MM.1S (cell line): ENCODE measurements at regions not wholly inside any gene's neighbourhood (a gene's known extent, or its start where the extent isn't known, plus 50 kb on each side); places are given as distances from the start of the nearest gene placed in this dataset.

Experiments used
- EZH2 ChIP-seq: fragments of 300-600 bp; sonication (generic); optimal IDR thresholded peaks from 2 replicates; pipeline ENCODE3; 2017; ENCODE audit warnings: low read depth, mild to moderate bottlenecking, antibody characterized with exemption, low read length, mixed read lengths
- TF ChIP-seq, protein P1 (sequence below): fragments of 300-600 bp; sonication (generic); IDR thresholded peaks from 2 replicates; pipeline ENCODE4 v1.5.1; 2016; ENCODE audit warnings: antibody characterized with exemption, low read length, mixed read lengths

DNA sequence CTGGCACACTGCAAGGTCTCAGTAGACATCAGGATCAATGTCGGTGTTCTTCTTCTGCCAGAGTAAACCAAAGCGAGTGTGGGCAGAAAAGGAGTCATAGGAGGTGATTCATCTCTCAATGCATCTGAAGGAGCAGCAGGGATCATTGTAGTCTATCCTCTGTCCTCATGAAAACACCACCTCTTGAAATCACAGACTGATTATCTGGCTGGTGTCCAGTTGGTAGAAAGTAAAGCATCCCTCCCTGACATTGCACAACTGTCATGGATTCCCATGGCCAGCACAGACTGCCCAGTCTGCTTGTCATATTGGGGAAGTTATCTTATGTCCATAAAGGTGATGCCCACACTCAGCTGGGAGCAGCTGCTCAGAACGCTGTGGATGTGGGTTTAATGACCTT is 74.1 kb downstream of the ABCC12 start:
- TF ChIP-seq, protein P1, sequence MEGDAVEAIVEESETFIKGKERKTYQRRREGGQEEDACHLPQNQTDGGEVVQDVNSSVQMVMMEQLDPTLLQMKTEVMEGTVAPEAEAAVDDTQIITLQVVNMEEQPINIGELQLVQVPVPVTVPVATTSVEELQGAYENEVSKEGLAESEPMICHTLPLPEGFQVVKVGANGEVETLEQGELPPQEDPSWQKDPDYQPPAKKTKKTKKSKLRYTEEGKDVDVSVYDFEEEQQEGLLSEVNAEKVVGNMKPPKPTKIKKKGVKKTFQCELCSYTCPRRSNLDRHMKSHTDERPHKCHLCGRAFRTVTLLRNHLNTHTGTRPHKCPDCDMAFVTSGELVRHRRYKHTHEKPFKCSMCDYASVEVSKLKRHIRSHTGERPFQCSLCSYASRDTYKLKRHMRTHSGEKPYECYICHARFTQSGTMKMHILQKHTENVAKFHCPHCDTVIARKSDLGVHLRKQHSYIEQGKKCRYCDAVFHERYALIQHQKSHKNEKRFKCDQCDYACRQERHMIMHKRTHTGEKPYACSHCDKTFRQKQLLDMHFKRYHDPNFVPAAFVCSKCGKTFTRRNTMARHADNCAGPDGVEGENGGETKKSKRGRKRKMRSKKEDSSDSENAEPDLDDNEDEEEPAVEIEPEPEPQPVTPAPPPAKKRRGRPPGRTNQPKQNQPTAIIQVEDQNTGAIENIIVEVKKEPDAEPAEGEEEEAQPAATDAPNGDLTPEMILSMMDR: no peak
- TF ChIP-seq EZH2: no peak
